ENCODE measurements at regions not wholly inside any gene's neighbourhood (a gene's known extent, or its start where the extent isn't known, plus 50 kb on each side); places are given as distances from the start of the nearest gene placed in this dataset.

GRCh38 chr13:95388420-95389079, 87.3 kb upstream of the ABCC4 start:
- TF ChIP-seq CTCF (IDR thresholded peaks at IDR 0.05; ENCODE audit: extremely low read depth in 1 of 2, insufficient read depth in 1 of 2, low read depth in 1 of 2, low read length in 2 of 2) (no peak), MYC (IDR thresholded peaks at IDR 0.05; ENCODE audit: low read depth, low read length) (no peak), GATA2 (IDR thresholded peaks at IDR 0.05; ENCODE audit: insufficient read depth, insufficient read length, low read depth, low read length) (no peak), POLR2A (IDR thresholded peaks at IDR 0.05; ENCODE audit: low read depth, low read length) (no peak), POLR2AphosphoS5 (IDR thresholded peaks at IDR 0.05; ENCODE audit: insufficient read depth, low read depth, low read length) (no peak), JUN (IDR thresholded peaks at IDR 0.05; ENCODE audit: borderline replicate concordance, insufficient read depth, insufficient read length, low read depth) (no peak), EZH2 (IDR thresholded peaks at IDR 0.05; ENCODE audit: borderline replicate concordance, low read depth, low read length, severe bottlenecking) (no peak)
